NCI-H1930 (cell line): ENCODE measurements at regions not wholly inside any gene's neighbourhood (a gene's known extent, or its start where the extent isn't known, plus 50 kb on each side); places are given as distances from the start of the nearest gene placed in this dataset.
"Not testable (repeated sequence)": the region's sequence is repeated elsewhere in the genome, so short reads cannot be mapped to it uniquely, and the experiment has no call there.

Experiments used
- DNase-seq, 2 experiments: peaks; one replicate each; lab custom pipeline; 2025; lab: John Stamatoyannopoulos, UW

DNA sequence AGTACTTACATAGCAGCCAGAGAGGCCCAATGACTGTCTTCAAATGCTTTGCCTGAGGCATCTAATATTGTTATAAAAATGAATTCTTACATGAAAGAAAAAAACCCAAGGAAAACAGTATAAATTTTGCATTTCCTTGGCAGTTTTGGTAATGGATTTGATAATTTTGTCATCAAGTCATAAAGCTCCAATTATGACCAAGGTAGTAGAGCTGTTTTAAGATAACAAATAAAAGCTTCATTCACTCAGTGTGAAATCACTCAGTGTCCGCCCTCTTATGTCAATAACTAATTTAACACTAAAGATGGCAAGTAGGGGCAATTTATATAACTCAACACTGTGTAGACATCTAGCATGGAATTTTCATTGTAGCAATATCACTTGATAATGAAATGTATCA, 193.9 kb downstream of the ANKRD7 start:
- DNase-seq: no peak

DNA sequence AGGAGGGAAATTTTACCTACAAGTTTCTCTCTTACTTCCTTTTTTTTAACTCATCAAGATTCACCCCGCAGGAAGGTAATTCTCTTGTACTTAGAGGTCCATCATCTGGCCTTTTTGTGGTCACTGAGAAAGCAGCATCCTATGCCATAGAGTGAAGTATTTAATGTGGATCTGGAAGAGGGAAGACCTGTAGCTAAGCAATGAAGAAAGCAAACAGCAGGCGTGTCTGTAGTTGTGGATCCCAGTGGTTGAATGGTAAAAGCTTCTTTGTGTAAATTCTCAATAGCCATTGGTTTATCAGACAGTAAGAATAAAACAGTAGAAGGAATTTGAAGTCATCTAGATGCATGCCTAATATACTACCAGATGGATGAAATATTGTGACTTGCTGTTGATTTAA, 196.4 kb downstream of the ANKRD7 start:
- DNase-seq: no peak

DNA sequence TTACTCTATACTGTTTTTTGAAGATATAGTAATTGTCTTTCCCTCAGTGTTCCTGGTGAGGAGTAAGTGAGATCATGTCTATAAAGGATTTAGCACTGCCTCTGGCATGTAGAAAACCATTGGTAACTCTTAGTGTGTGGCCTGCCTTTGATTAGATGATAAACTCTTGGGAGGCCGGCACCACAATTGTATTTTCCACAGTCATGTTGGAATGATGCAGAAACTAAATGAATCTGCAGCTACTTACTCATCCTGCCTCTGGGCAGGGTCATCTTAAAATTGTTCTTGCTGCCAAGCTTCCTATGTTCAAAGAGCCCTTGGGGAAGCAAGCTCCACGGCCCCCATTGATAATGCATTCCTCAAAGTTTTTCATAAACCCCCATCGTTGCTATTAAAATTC, 204.6 kb downstream of the ANKRD7 start:
- DNase-seq: no peak

DNA sequence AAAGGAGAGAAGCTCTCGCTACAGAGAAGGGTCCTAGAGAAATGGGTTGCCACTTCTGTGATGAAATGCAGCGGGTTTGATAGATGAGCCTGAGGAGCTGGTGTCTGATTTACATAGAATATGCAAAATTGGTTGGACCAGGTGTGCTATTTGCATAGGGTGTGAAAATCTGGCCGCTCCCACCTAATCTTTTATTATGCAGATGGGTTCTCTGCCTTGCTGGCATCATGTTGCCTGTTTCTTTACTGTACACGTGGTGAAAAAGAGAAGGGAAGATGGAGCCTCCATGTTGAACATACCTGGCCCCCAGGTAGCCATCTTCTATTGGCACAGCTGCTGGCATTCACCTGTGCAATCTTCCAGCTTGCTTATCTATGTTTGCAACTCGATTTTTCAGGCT, 212.2 kb downstream of the ANKRD7 start:
- DNase-seq: no peak

DNA sequence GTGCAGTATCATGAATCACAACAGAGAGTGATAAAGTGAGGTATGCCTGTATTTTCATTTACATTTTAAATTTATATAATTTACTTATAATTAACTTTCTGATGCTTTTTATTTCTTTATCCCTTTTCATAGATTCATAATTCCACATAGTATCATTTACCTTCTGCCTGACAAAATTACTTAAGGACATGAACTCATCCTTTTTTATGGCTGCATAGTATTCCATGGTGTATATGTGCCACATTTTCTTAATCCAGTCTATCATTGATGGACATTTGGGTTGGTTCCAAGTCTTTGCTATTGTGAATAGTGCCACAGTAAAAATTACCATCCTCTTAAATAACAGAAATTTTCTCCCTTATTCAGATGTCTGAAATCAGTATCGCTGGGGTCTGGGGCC, 224.5 kb downstream of the ANKRD7 start:
- DNase-seq: not testable (repeated sequence)

DNA sequence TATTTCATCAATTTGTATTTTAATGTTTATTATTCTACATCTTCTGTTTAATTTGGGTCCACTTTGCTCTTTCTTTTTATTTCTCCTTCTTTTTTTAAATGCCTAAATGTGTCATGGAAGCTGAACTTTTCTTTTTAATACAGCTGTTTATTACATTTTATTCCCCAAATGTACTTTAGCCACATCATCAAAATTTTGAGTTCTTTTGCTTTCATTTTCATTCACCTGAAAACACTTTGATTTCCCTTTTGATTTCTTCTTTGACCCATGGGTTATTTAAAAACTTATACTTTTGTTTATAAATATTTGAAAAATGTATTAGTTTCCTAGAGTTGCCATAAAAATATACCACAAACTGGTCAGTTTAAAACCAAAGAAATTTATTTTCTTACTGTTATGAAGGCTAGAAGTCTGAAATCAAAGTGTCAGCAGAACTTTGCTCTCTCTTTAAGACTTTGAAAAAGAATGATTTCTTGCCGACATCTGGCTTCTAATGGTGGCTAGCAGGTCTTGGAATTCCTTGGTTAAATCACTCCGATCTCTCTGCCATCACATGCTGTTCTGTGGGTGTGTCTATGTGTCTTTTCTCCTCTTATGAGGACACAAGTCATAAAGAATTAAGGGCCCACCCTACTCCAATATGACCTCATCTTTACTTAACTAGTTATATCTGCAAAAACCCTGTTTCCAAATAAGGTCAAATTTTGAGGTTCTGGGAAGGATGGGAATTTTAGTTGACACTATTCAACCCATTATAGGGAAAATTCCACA, 225.5 kb downstream of the ANKRD7 start:
- DNase-seq: no peak

DNA sequence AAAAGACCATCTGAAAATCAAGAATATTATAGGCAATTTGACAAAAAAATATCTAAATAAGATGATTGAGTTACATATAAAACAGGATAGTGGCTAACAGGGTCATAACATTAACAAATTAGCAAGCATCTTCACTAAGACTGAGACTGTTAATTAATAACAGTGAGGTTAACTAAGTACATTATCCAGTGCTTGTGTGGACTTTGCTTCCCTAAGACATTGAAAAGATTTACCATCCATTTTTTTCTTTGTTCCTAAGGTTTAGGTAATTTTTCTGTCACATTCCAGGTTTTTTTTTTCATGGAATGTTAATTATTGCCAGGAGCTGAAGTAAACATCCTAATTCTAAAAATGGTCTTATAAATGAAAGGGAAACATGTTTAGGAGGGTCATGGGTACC, 227.6 kb downstream of the ANKRD7 start:
- DNase-seq: no peak

DNA sequence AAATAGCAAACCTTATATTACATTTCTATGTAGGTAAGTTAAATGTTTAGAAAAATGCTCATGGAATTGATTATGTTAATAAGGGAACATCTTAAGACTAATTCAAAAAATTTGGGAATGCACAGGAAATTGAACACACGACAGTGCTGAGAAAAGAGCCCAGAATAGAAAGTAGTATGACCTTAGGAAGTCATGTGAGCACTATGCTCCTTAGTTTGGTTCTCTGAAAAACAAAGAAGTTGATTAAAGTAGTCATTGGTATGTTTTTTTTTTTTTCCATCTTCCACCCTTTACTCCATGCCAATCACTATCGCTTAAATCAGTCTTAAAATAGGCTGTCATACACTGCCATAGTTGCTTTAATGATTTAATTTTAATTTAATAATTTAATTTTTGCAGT, 242.9 kb downstream of the ANKRD7 start:
- DNase-seq: no peak

DNA sequence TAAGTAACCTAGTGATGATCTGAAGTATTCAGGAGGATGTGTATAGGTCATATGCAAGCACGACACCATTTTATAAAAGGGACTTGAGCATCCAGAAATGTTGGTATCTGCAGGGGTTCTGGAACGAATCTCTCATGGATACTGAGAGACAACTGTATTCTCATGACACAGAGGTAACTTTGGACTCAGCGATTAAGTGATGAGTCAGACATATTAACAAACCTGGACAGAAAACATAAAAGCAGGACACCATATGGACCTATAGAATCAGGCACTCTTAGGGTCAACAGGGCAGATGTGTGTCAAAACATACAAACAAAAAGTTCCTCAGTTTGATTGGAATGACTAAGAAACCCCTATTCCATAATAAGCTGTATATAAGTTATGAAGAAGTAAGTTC, 248.1 kb downstream of the ANKRD7 start:
- no peak for DNase-seq

DNA sequence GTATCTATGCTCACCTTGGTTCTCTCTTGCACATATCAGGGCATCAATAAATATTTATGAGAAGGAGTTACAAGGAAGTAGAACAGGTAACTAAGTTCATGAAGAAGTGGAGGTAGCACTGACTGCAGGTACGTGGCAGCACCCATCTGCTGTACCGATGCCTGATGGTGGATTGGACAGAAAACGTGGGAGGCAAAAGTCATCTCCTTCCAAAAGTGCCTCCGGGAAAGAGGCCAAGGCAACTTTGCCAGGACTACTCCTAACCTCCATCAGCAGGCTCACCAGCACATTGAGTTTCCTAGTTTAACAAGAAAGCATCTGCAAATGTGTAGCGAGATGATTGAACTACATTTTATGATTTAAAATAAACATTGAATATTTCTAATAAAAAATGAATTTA, 248.8 kb downstream of the ANKRD7 start:
- DNase-seq: no peak

DNA sequence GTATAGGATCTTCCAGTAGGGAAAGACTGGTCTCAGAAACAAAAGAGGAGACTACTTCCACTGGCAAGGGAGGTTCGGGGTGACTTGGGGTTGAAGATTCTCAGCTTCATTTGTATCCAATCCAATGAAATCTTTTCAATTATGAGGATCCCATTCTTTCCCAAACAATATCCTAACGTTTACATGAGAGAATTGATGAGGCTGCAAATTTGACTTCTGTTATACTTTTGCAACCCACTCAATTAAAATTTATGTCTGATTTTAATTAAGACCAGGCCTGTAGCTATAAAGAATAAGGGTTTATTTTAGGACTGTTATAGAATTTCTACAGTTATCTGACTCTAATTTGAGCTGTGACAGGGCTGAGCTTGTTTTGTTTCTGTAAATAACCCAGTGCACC, 251.5 kb downstream of the ANKRD7 start:
- no peak for DNase-seq

DNA sequence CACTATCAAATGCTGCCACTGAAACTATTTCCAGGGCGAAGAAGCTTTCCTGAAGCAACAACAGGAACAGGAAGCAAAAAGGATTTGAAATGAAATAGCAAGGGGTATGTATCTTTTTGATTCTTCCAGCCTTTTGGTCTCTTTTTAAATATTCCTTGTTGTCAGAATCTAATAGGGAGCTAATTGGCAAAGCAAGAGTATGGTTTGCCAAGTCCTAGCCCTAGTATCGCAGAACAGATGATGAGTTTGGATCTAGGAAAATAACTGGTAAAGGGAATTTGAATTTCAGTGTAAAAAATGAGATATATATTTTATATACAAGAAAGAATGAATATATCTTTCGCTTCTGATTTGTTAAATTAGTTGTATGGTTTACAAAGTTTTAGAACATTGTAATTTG, 252.5 kb downstream of the ANKRD7 start:
- no peak for DNase-seq

DNA sequence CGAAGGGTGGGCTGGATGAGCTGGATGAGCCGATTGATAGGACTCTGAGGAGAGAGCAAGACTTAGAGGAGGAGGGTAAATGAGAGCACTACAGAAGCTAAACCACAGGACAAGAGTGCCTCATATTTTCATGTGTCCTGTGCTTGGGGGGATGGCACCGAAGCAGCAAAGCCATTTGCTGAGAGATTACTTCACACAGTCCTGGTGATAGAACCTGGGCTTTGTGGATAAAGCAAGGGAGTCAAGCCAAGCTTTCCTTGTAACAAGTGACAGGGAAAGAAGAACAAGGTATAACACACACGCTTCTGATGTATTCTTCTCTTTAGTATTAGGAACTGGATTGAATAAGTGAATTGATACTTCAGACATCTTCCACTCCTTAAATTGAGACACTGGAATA, 253.7 kb downstream of the ANKRD7 start:
- DNase-seq: no peak

DNA sequence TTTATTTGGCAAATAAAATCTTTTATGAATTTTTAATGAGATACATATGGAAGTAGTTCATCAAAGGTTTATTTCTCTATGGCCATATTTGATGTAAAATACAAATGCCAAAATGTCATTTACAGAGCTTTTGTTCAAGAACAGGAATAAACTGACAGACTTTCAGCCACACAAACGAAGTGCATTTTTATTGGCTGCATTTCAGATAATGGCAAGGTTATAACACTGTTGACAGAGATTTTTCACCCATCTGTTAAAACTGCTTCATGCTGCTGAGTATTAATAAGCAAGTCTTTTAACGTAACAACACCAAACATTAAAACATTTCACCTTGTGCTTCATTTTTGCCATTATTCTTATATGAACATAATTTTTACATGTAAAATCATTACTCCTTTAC, 254.4 kb downstream of the ANKRD7 start:
- no peak for DNase-seq

DNA sequence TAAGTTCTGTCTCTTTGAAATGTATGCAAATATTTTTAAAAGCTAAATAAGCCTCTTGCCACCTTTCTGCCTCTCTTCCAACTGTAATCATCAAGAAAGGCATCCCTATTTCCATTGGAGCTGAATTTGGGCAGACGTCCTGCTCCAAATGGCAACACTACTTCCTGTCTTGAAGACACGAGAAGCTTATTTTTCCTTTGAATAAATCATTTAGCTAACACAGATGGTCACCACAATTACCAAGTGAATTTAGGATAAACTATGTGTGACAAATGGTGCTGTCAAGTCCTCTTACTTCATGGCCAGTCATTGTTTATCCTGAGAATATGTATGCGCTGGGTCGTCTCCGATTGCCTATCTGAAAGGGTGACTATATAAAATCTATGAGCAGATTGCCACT, 268.0 kb downstream of the ANKRD7 start:
- no peak for DNase-seq

DNA sequence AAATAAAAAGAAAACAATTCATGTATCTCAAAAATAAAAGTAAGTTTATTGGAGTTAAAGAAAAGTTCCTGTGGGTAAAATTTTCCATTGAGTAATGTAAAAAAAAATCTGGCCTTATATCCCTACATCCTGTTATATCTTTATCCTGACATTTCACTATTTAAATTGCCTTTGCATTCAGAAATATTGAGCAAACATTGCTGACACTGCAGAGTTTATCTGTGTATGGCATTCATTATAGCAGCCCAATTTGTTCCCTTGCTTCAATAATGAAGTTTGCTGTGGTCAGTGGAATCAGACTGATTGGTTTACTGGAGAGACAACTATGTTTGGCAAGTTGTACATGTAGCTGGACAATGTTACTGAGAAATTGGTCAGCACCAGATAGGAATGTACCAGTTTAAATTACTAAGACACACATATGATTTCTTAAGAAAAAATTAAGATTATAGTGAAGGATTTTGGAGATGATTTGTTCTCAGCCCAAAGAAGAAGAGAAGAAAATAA, 271.7 kb downstream of the ANKRD7 start:
- DNase-seq: no peak

DNA sequence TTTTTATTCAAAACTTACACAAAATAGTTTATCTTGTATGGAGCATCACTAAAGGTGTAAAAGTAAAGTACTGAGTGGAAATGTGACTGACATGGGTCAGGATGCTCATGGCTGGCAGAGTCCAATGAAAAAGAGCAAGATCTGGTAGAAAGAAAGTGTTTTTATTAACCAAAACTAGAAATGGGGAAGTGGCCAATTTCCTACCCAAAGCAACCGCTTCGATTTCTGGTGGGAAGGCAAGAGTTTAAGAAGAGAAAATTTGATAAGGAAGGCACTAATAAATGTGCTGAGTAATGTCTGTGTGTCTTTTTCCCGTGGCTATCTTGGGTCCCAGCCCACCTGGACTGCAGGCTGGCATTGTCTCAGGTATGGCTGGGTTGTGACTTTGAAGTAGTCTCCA, 277.7 kb downstream of the ANKRD7 start:
- DNase-seq: no peak

DNA sequence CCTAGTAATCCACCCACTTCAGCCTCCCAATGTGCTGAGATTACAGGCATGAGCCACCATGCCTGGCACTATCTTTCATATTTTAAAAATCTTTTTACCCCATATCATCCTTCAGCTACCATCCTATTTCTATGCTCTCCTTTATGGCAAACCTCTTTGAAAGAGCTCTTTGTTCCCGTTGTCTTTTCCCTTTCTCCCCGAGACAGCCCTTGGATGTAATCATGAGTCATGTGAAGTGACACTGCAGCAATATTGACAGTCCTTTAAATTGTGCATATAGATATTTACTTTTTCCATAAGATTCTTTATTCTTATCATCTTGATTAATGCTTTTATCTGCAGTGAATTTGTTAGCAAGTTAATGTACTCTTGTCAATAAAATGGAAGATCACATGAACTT, 286.6 kb downstream of the ANKRD7 start:
- no peak for DNase-seq

DNA sequence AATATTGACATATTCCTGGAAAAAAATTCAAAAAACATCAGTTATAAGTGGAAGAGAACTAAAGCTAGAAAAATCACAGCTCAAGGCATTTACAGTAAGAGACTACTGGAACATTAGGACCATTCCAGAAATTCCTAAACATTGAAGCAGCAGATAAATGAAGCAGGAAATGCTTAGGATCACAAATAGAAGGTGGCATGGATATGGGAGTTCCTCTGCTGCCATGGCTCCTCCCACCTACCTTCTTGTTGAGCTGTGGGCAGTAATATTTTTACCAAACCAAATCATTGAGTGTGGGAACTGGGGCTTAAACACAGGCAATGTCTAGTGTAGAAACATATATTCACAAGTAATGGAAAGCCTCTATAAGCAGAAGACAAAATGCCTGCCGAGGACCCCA, 292.8 kb downstream of the ANKRD7 start:
- DNase-seq: no peak

DNA sequence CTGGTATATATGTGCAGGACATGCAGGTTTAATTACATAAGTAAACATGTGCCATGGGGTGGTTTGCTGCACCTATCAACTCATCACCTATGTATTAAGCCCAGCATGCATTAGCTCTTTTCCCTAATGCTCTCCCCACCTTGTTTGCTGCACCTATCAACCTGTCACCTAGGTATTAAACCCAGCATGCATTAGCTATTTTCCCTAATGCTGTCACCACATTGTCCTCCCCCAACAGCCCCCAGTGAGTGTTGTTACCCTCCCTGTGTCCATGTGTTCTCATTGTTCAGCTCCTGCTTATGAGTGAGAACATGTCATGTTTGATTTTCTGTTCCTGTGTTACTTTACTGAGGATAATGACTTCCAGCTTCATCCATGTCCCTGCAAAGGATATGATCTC, 300.5 kb downstream of the ANKRD7 start:
- DNase-seq: no peak

DNA sequence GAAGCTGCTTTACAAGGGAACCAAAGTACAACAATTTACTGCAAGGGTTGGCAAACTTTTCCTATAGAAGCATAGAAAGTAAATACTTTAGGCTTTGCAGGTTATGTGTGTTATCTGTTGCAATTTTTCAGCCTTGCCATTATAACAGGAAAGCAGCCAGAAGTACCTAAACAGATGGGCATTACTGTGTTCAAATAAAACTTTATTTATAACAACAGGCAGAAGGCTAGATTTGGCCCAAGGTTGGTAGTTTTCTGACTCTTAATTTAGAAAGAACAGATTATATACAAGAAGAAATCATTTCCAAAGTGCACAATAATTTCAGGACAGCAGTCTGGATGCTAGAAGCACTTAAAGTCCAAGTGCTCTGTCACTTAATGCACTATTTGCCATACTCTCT, 307.1 kb downstream of the ANKRD7 start:
- no peak for DNase-seq

DNA sequence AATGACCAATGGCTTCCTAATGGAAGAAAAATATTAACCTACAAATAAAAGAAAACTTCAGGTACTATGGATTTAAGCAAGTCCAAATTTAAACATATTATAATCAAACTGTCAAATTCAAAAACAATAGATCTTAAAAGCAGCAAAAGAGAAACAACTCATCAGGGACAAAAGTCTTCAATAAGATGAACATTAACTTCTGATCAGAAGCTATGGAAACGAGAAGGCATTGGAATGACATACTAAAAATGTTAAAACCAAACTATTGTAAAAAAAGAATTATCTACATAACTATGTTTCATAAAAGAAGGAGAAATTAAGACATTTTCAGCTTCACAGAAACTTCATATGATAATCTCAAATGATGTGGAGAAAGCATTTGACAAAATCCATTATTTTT, 334.7 kb downstream of the ANKRD7 start:
- DNase-seq: no peak

DNA sequence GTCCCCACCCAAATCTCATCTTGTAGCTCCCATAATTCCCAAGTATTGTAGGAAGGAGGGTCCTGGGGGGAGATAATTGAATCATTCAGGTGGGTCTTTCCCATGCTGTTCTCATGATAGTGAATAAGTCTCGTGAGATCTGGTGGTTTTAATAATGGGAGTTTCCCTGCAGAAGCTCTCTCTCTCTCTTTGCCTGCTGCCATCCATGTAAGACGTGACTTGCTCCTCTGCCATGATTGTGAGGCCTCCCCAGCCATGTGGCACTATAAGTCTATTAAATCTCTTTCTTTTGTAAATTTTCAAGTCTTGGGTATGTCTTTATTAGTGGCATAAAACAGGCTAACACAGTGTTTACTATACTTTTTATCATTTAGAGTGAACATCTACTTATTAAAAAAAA, 338.8 kb downstream of the ANKRD7 start:
- DNase-seq: no peak

DNA sequence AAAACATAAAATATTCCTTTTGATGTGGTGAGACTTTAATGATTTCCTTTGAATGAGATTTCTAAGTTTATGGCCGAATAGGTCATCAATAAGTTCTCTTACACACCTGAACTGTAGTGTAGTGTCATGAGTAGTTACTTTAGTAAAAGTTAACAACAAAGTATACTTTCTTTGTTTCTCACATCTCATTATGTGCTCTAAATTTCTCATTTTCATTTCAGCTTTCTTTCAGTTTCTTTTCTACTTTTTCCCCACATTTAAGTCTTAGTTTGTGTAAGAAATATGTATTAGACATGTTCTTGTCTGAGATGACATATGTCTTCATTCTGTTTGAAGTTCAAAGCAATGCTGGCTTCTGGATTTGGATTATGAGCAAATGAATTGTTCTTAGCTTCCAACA, 348.1 kb downstream of the ANKRD7 start:
- DNase-seq: no peak
